Activated CD8-positive, alpha-beta memory T cell treated with anti-CD3 and anti-CD28 coated beads, Interleukin-2, amount 50 U/mL, for 4 hours (primary cell): ENCODE measurements at regions not wholly inside any gene's neighbourhood (a gene's known extent, or its start where the extent isn't known, plus 50 kb on each side); places are given as distances from the start of the nearest gene placed in this dataset.

Experiments
- DNase-seq: peaks from one replicate; pipeline ENCODE4 v3.0.0-alpha.2; 2020

DNA sequence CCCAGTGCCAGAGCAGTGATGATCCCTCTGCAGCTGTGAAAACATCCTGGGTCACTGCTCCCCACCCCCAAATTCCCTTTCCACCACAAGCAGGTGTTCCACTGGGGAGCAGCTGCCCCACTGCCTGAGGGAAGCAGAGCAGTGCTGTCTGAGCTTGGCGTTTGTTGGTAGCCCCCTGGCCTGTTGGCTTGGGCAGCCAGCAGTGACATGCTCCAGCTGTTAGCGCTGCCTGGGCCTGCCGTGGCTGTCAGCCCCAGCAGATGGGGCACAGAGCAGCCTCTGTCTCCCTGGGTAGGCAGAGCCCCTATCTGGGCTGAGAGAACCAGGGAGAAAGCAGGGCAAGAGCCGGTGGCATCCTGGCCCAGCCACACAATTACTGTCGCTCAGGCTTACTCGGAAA is 247.7 kb downstream of the GLI2 start:
- DNase-seq: no peak

DNA sequence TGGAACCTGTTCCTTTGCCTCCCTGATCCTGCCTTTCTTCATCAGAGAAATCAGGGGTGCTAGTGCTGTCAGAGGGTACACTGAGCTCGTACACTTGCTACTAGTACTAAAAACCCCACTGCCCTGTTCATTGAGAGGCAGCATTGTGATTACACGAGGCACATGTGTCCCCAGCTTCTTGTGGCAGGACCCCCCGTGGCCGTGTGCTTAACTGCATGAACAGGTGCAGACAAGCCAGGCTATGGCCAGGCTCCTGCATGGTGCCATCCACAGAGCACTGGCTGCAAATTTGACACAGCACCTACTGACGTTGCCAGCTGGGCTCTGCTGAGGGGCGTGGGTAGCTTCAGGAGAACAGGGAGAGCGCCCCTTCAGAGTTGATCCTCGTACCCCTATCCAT is 248.4 kb downstream of the GLI2 start:
- DNase-seq: no peak

DNA sequence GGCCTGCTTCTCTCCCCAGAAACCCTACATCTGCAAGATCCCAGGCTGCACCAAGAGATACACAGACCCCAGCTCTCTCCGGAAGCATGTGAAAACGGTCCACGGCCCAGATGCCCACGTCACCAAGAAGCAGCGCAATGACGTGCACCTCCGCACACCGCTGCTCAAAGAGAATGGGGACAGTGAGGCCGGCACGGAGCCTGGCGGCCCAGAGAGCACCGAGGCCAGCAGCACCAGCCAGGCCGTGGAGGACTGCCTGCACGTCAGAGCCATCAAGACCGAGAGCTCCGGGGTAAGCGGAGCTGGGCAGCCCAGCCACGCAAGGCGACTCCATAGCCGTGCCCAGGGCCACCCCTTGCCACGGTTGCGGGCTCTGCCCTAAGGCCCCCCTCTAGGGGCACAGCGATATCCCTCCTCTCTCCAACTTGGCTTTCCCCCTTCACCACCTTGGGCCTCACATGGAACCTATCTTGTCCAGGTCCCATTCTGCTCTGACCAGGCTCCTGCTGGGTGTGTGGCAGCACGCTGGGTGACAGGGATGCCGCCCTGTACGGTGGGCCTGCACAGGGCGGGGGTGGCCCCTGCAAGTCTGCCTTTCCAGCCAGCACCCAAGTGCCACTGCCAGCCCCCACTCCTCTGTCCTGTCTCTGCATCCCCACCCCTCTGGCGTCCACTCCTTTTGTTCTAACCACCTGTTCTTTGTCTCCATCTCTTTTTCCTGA is 248.9 kb downstream of the GLI2 start:
- no peak for DNase-seq

DNA sequence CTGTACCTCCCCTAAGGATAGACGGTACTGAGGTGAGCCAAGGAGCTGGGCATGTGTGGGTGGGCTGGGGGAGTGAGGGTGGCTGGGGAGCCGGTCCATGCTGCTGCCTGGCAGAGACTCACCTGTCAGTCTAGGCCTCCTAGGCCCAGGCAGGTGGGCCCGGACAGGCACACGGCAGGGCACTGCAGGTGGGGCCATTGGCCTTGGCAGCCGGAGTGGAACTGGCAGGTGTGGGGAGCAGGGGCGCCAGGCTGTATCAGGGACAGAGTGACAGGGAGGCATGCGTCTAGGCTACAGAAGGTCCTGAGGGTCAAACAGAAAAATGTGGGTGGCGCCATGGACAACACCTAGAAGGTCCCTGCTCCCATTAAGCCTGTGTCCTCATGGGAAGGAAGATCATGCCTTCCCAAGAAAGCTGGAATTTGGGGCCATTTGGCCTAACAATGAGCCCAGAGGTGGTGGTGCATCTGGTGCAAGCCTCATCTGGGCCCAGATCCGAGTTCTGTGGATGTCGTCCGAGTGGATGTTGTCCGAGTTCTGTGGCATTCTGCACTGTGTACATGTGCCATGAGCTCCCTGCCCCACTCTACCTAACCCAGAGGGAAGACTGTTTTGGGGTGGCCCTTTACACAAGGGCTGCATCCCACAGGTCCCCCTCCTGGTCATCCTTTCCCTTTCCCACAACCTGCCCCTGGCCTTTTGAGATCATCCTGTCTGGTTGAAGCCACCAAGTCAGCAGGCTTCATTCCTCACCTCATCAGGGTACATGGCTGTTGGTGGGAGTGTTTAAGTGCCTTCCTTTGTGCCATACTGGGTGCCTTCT is 249.7 kb downstream of the GLI2 start:
- no peak for DNase-seq

DNA sequence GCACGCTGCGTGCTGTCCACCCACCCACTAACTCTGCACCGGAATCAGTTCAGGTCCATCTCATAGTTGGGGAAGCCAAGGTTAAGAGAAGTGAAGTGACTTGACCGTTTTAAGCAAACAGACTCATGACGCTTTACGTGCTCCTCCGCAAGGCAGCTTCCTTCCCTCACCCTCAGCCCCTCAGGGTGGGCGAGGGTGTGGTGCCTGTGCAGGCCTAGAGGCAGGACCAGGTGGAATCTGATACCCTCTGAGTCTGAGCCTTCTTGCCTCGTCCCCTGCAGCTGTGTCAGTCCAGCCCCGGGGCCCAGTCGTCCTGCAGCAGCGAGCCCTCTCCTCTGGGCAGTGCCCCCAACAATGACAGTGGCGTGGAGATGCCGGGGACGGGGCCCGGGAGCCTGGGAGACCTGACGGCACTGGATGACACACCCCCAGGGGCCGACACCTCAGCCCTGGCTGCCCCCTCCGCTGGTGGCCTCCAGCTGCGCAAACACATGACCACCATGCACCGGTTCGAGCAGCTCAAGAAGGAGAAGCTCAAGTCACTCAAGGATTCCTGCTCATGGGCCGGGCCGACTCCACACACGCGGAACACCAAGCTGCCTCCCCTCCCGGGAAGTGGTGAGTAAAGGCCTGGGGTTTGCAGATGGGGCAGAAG is 250.5 kb downstream of the GLI2 start:
- no peak for DNase-seq

DNA sequence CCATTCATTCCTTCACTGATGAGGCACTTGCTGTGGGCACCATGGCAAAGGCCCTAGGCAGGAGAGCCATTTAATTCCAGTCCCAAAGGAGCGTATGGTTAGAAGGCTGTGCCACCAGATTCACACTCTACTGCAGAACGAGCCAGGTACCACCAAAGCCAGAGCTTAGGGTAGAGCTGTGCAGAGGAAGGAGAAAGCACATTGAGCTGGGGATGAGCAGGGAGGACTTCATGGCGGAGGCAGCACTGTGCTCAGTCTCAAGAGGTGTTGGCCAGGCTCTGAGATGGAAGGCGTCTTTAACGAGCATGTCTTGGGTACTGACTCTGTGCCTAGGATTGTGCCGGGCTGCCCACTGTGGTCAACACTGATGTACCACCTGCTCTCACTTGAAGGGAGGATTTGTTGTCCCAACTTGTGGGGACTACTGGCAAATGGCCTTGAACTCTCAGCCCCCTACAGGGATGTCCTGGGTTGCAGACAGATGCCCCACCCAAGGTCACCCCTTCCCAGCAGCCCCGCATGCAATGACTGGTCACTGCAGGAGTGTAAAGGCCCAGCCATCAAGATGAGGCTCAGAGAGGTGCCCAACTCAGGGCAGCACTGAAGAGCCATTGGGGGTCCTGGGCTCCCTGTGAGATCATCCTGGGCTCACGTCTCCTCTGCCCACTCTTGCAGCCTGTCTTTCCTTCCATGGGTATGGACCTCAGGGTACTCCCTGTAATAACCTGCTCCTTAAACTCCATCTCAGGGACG is 251.4 kb downstream of the GLI2 start:
- no peak for DNase-seq

DNA sequence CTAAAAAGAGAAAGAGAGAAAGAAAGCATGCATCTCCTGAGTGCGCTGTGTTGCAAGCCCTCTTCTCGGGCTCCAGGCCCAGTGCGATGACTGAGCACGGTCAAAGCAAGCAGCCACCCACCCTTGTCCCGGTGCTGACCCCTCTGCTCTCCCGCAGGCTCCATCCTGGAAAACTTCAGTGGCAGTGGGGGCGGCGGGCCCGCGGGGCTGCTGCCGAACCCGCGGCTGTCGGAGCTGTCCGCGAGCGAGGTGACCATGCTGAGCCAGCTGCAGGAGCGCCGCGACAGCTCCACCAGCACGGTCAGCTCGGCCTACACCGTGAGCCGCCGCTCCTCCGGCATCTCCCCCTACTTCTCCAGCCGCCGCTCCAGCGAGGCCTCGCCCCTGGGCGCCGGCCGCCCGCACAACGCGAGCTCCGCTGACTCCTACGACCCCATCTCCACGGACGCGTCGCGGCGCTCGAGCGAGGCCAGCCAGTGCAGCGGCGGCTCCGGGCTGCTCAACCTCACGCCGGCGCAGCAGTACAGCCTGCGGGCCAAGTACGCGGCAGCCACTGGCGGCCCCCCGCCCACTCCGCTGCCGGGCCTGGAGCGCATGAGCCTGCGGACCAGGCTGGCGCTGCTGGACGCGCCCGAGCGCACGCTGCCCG is 252.5 kb downstream of the GLI2 start:
- DNase-seq: no peak

DNA sequence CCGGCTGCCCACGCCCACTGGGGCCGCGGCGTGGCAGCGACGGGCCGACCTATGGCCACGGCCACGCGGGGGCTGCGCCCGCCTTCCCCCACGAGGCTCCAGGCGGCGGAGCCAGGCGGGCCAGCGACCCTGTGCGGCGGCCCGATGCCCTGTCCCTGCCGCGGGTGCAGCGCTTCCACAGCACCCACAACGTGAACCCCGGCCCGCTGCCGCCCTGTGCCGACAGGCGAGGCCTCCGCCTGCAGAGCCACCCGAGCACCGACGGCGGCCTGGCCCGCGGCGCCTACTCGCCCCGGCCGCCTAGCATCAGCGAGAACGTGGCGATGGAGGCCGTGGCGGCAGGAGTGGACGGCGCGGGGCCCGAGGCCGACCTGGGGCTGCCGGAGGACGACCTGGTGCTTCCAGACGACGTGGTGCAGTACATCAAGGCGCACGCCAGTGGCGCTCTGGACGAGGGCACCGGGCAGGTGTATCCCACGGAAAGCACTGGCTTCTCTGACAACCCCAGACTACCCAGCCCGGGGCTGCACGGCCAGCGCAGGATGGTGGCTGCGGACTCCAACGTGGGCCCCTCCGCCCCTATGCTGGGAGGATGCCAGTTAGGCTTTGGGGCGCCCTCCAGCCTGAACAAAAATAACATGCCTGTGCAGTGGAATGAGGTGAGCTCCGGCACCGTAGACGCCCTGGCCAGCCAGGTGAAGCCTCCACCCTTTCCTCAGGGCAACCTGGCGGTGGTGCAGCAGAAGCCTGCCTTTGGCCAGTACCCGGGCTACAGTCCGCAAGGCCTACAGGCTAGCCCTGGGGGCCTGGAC is 253.2 kb downstream of the GLI2 start:
- DNase-seq: no peak

DNA sequence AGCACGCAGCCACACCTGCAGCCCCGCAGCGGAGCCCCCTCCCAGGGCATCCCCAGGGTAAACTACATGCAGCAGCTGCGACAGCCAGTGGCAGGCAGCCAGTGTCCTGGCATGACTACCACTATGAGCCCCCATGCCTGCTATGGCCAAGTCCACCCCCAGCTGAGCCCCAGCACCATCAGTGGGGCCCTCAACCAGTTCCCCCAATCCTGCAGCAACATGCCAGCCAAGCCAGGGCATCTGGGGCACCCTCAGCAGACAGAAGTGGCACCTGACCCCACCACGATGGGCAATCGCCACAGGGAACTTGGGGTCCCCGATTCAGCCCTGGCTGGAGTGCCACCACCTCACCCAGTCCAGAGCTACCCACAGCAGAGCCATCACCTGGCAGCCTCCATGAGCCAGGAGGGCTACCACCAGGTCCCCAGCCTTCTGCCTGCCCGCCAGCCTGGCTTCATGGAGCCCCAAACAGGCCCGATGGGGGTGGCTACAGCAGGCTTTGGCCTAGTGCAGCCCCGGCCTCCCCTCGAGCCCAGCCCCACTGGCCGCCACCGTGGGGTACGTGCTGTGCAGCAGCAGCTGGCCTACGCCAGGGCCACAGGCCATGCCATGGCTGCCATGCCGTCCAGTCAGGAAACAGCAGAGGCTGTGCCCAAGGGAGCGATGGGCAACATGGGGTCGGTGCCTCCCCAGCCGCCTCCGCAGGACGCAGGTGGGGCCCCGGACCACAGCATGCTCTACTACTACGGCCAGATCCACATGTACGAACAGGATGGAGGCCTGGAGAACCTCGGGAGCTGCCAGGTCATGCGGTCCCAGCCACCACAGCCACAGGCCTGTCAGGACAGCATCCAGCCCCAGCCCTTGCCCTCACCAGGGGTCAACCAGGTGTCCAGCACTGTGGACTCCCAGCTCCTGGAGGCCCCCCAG is 254.1 kb downstream of the GLI2 start:
- no peak for DNase-seq

DNA sequence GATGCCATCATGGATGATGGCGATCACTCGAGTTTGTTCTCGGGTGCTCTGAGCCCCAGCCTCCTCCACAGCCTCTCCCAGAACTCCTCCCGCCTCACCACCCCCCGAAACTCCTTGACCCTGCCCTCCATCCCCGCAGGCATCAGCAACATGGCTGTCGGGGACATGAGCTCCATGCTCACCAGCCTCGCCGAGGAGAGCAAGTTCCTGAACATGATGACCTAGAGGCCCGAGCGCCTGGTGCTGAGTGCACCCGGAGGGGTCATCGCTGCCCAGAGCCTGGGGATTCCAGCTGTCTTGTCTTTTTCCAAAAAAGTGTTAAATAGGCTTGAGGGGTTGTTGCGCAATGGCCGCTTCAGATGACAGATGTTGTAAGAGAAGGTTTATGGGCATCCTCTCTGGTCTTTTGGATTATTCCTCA is 254.8 kb downstream of the GLI2 start:
- no peak for DNase-seq

DNA sequence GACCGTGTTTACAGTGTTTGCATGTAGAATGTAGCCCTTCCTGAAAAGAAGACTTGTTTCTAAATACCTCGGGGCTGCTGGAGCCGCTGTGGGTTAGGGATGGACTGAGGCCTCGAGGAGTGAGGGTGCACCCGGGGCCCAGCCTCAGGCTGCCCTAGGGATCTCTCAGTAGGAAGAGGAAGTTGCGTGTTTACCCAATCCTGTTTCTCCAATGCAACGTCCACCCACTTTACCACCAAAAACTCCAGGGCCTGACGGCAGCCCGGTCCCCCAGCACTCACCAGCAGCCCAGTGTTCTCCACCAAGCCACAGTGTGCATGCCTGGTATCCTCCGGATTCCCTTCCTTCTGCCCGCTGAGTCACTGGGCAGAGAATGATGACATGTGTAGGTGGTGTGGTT is 255.8 kb downstream of the GLI2 start:
- no peak for DNase-seq

DNA sequence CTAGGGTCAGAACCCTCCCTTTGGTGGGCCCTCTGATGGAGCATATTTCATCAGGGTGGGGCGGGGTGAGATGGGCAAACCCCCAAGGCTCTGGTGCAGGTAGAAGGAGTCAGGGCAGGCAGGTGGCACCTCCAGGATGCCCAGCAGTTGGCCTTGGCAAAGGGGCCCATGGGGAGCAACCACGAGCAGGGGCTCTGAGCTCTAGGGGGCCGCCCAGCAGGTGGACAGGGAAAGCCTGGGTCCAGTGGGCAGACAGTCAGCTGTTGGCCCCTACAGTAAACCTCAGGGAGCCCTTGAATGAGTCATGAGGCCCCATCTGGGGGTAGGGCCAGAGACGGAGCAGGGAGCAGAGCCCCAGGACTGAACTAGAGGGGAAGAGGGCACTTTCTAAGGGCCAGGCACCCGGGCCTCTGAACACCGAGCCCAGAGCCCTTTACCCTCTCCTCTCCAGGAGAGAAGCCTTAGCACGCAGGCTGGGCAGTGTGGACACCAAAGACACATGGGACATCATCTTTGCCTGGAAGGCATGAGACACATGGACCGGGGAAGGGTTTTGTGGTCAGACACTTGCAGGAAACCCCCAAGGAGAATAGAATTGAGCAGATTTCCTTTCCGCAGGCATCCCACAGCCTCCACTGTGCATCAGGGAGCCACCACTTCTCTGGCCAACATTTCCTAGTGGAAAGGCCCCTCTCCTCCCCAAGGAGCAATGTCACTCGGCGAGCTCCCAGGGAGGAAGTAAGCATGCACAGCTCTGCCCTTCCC is 257.3 kb downstream of the GLI2 start:
- DNase-seq: no peak

DNA sequence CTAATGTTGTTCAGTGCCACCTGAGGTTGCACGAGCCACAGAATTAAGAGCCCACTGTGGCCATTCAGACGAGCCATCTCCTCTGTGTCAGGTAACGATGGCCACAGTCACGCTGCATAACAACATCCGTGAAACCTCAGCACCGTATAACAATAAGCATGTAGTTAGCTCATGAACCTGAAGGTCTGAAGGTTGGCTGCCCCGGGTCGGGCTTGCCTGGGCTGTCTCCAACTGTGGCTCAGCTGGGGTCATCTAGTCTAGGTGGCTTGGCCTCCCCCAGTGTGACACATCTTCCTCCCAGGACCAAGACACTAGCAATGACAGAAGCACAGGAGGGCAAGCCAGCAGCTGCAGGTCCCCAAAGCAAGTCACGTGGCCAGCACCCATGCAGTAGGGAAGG is 258.0 kb downstream of the GLI2 start:
- DNase-seq: no peak

DNA sequence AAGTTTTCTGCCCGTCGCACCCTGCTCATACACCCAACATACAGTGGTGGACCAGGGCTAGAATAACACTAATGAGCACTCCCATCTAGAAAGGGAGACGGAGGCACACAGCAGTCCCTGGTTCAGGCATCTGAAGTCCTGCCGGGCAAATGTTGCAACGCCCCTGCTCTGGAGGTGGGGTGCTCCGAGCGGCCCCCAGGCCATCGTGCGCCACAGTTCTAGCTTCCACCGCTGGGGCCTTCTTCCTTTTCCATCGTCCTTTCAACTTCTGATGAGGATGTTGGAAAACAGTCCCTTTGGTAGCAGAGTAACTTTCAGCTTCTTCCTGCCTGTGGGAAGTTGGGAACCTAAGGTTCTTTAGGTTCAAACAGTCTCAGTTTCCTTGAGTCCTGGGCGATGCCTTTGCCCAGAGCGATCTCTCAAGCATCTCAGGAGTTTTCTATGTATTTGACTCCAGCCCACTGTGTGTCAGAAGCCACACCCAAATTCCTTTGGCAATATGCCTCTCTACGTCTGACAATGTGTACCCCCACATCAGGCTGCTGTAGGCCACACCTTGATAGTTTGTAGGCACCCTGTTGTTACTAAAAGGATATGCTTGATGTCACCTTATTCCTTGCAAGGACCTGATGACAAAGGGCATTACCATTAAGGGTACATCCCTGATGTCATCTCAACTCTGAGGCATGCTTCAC is 258.8 kb downstream of the GLI2 start:
- DNase-seq: no peak

DNA sequence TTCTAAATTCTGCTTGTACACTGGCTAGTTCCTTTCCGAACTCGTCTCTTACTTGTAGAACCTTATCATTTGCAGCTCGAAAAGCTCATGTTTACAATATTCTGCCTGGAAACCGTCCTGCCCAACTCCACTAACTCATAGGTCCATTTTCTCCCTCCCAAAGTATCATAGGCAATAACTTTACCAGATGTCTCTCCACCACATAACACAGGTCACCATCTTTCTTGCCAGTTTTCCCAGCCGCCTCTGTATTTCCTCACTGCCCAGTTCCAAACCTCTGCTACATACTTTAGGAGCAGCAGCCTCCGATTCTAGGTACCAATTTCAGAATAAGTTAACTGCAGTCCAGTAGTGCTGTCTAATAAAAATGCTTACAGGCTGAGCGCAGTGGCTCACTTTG is 259.5 kb downstream of the GLI2 start:
- no peak for DNase-seq

DNA sequence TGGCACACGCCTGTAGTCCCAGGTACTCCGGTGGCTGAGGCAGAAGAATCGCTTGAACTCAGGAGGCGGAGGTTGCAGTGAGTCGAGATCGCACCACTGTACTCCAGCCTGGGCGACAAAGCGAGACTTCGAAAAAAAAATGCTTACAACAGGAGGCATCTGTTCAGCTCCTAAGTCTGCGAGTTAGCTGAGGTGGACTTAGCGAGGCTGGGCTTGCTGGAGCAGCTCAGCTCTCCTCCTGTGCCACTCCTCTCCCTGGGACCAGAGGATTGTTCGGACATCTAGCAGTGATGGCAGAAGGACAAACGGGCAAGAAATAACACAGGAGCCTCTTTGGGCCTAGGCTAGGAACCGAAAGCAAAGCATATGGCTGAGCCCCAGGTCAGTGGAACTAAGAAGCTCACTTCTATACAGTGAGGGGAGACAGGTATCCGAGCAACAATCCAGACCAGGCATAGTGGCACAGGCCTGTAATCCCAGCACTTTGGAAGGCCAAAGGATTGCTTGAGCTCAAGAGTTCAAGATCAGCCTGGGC is 260.1 kb downstream of the GLI2 start:
- no peak for DNase-seq

DNA sequence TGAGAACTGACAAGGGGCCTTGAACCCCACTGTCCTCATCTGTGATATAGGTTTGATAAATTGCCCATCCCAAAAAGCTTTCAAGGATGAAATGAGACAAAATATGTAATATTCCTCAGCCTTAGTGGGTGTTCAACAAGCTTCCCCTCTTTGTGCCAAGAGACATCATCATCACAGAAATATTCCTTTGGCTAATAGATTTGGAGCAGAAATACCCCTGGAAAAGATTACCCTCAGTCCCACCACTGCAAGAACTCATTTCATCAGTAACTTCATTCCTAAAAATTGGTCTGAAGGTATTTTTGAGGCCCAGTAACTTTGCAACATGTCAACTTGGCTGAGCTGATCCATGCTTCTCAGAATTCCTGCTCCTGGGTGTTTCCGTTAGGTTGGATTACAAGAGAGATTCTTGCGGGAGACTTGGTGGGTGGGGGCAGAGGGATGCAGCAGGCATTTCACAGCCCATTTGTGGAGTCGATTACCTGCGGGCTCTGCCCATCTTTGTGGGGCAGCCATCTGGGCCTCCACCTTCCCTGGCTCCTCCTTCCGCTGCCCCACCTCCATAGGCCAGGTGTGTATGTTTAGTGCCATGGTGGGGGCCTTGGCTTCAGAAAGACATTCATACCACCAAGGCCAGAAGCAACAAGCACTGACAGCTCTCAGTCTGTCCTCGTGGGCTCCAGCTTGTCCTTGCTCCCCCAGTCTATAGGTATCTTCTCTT is 263.9 kb downstream of the GLI2 start:
- DNase-seq: no peak

DNA sequence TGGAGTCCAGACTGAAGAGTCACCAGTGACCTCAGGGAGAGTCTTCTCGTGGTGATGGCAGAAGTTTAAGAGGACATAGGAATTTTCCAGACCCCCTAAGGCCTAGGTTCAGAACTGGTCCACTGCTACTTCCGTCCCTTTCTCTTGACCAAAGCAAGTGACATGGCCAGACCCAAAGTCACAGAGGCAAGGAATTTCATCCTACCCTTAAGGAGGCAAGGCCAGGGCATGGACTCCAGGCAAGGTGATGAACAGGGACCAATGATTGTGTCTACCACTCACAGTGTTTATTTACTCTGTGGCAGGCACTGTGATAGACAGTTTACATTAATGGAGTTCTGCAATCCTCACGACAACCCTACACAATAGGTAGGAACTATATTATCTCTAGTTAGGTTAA is 265.1 kb downstream of the GLI2 start:
- DNase-seq: no peak
